Esophagus muscularis mucosa (tissue), 3 donors: ENCODE measurements at regions not wholly inside any gene's neighbourhood (a gene's known extent, or its start where the extent isn't known, plus 50 kb on each side); places are given as distances from the start of the nearest gene placed in this dataset.

Experiments used
- CTCF ChIP-seq, 3 experiments: fragments of 200-600 bp in 2 of 3; fragments of 450-650 bp in 1 of 3; sonication (generic) in 2 of 3; IDR thresholded peaks; one replicate each; pipeline ENCODE4 v1.5.1; 2017 to 2019; ENCODE audit warnings: antibody characterized with exemption in 3 of 3, mild to moderate bottlenecking in 2 of 3, moderate library complexity in 1 of 3
- POLR2A ChIP-seq: fragments of 450-650 bp; IDR thresholded peaks from one replicate; pipeline ENCODE4 v1.6.1; 2017; ENCODE audit warnings: antibody characterized with exemption, moderate library complexity, mild to moderate bottlenecking, low read depth
- POLR2AphosphoS5 ChIP-seq, 2 donors: sonication (generic); formaldehyde crosslinking; IDR thresholded peaks; one replicate each; pipeline ENCODE4 v1.6.1; 2017; ENCODE audit warnings: antibody characterized with exemption in 2 of 2

- no peak for TF ChIP-seq POLR2A
- TF ChIP-seq POLR2AphosphoS5 (IDR thresholded peaks at IDR 0.05) = no peak
- no peak for TF ChIP-seq CTCF (IDR thresholded peaks at IDR 0.05)
Measured at GRCh38 chr19:33910922-33911321, 114.3 kb downstream of the KCTD15 start.
